ENCODE measurements at regions not wholly inside any gene's neighbourhood (a gene's known extent, or its start where the extent isn't known, plus 50 kb on each side); places are given as distances from the start of the nearest gene placed in this dataset.

- DNase-seq: no peak
Measured at GRCh38 chr1:10848109-10848684, 51.8 kb upstream of the CASZ1 start.

GRCh38 chr1:10850026-10850425 lies 53.6 kb upstream of the CASZ1 start:
- no peak for DNase-seq

DNA sequence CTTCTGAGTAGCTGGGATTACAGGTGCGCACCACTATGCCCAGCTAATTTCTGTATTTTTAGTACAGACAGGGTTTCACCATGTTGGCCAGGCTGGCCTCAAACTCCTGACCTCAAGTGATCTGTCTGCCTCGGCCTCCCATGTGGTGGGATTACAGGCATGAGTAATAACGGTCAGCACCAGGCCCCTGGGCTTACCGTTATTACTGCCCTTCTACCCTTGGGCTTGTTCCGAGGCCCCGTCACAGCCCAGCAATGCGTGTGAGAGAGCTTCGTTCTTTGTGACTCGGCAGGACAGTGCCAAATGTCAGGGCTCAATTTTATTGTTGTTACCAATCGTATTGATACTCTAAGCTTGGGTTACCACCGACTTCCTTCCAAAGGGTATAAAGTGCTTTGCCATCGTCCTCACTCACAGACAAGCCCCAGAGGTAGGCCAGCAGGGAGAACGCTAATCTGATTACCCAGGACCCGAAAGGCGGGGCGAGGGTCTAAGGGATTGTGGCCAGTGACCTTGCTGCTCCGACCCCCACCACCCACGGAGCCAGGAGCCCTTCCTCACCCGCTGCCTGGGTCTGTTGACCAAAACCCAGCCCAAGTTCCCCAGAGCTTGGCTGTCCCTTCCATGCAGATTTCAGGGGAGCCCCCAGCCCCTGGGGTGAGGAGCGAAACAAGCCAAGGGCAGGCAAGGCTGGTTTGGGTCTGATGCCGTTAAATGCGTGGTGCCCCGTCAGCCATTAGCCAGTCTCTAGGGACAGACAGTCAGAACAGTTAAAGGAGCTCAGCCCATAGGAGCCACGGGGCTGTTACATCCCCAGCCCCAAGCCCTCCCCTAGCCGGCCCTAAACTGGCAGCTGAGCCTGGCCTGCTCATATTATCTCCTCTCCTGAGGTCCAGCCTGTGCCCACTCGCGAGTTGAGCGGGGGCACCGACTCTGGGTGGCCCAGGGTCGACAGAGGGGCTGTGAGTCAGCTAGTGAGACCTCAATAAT lies 54.9 kb upstream of the CASZ1 start:
- DNase-seq: no peak

GRCh38 chr1:10852018-10852417 lies 55.6 kb upstream of the CASZ1 start:
- DNase-seq: no peak

GRCh38 chr1:10852486-10852885 lies 56.0 kb upstream of the CASZ1 start:
- DNase-seq: no peak

DNA sequence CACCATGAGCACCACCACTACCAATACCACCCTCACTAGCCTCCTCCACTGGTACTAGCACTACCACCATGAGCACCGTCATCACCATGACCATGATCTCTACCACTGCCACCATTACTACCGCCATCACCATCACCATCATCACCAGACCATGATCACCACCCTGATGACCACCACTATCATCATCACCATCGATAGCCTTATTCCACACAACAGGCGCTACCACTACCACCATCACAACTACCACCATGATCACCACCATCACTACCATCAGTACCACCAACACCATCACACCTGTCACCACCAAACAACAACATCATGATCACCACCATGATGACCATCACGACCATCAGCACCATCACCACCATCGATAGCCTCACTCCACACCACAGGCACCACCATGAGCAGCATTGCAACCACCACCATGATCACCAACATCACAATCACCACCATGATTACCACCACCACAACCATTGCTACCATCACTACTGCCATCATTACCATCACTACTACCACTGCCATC lies 56.6 kb upstream of the CASZ1 start:
- no peak for DNase-seq

DNA sequence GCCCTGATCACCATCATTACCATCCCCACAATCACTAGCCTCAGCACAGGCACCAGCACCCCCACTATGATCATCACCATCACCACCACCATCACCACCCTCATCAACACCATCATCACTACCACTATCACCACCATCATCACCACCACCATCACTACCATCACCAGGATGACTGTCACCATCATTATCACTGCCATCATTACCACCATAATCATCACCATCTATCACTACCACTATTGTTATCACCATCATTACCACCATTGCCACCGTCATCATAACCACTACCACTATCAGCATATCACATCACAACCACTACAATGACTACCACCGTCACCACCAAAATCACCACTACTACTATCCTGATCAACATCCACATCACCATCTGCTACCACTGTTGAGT lies 57.3 kb upstream of the CASZ1 start:
- no peak for DNase-seq

GRCh38 chr1:10854856-10855459 lies 58.5 kb upstream of the CASZ1 start:
- no peak for DNase-seq

GRCh38 chr1:10856176-10856683 lies 59.8 kb upstream of the CASZ1 start:
- DNase-seq: no peak

DNA sequence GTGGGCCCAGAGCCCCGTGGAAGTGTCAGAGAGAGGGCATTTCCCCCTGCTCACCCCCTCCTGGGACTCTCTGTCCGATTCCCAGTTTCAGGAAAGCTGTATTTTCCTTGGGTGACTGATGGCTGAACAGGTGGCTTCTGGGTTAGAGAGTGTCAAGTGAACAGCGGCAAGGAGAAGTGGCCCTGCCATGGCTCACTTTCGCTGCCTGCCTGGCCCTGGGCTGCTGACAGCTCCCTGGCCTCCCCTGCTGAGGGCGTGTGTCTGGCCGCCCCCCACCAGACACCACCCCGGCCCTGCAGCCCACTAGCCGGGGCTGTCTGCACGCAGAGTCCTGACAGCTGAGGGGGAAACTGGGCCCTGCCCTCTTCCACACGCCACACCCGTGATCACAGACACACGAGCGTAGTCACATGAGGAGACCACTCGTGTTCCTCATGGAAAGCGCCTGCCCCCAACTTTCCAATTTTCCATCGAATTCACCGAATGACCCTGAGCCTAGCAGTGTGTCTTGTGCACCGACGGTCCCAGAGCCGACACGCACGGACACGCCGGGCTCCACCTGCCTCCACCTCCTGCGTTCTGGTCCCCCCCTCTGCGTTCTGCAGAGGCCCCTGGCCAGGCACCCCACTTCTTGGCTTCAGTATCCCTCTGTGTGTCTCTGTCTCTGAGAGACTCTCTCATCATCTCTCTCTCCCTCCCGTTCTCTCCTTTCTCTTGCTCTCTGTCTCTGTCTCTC lies 60.6 kb upstream of the CASZ1 start:
- DNase-seq: peak; percentile 49

DNA sequence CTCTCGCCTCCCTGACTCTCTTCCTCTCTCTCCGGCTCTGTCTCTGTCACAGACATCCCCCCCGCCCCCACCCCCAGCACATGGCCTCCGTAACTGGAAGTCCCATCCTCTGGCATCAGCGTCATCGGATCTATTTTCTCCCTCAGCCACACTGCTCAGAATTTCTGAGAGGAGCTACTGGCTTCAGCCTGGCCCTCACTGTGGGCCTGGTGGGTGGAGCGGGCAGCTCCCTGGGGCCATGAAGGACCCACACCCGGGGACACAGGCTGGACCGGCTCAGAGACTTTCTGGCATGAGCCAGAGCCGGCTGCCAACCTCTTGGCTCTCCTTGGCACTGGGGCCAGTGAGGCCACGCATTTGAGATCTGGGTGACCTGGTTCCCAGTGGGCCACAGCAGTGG lies 61.2 kb upstream of the CASZ1 start:
- no peak for DNase-seq

DNA sequence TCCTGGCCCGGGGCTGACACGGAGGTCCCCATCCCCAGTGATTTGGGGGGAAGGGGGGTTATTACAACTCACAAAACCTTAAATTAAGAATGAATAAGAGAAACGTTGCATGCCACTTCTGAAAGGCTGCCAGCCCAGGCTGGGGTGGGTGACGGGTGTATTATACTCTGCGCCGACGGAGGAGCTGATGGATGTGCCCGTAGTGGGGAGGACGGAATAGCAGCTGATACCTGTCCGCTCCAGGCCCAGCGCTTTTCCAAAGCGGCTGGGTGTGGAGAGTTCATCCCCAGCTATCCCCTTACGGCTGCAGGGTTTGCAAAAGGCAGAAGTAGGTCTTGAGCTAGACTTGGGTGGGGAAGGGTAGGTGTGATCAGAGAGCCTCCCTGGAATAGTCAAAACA lies 63.8 kb upstream of the CASZ1 start:
- no peak for DNase-seq

GRCh38 chr1:10860682-10861081 lies 64.2 kb upstream of the CASZ1 start:
- no peak for DNase-seq

GRCh38 chr1:10861822-10862221 lies 65.4 kb upstream of the CASZ1 start:
- no peak for DNase-seq

DNA sequence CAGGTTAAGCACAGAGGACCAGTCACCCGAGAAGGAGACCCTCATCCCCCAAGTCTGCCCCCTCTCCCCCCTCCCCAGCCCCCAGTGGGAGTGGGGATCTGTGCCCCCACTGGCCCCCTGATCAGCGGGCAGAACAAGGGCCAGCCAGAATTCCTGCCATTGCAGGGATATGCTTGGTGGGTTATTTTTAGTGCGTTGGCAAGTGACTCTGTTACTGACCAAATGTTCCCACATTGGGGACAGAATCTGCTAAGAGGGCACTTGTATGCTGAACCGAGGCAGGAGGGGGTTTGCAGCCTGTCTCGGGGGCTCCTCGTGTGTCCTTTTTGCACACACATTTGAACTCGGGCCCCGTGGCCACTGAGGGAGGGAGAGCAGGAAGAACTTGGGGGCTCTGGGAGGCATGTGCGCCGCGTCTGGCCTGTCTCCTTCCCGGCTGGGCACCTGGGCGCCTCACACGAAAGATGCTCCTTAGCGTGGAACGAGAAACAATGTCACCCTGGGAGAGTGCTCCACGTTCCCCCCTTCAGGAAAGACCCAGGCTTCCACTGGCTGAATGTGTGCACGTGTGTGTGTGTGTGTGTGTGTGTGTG lies 66.4 kb upstream of the CASZ1 start:
- no peak for DNase-seq

- no peak for DNase-seq
Measured at GRCh38 chr1:10863886-10864285, 67.4 kb upstream of the CASZ1 start.

DNA sequence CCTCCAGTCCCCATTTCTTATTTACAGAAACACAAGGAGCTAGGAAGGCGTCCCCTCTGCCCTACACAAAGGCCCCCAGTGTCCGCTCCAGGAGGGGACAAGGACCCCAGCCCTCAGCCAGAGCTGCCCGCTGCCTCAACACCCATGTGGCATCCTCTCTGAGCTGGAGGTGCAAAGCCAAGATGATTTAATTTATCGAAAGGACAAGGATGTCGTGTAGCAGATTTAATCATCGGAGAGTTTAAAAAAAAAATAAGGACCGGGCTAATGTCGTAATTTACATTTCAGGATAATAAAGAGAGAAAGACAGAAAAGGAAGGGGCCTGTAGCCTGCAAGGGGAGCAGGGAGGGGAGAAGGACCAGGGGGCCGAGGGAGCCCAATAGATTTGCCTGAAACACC lies 68.3 kb upstream of the CASZ1 start:
- DNase-seq: no peak

DNA sequence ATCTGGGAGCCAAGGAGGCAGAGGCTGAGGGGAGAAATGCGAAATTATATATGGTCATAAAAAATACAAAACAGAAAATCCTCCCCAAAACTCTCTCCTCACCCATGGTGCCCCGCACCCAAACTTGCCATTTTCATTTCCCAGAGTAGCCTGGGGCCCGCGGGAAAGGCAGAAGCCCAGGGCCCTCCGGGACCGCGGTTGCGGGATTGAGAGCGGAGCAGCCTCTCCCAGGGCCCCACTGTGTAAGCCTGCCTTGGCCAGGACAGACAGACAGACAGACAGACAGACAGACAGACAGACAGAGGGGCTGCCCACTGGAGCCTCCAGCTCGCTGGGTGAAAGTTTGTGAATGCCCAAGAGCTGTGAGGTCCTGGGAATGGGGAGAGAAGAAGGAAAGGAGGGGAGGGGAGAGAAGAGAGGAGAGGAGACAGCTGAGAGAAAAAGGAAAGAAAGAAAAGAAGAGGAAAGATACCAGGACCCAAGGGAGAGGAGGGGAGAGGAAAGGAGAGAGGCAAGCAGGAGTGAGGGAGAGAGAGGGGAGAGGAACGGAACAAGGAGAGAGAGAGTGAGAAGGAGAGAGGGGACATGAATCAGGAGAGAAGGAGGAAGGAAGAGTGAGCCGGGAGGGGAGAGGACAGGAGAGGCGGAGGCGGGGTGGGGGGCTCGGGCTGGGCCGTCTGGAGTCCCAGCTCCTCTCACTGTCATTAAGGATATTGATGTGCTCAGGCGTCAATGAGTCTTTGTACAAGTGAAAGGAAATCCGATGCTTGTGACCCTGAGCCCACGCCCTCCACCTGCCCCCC lies 69.3 kb upstream of the CASZ1 start:
- DNase-seq: no peak

DNA sequence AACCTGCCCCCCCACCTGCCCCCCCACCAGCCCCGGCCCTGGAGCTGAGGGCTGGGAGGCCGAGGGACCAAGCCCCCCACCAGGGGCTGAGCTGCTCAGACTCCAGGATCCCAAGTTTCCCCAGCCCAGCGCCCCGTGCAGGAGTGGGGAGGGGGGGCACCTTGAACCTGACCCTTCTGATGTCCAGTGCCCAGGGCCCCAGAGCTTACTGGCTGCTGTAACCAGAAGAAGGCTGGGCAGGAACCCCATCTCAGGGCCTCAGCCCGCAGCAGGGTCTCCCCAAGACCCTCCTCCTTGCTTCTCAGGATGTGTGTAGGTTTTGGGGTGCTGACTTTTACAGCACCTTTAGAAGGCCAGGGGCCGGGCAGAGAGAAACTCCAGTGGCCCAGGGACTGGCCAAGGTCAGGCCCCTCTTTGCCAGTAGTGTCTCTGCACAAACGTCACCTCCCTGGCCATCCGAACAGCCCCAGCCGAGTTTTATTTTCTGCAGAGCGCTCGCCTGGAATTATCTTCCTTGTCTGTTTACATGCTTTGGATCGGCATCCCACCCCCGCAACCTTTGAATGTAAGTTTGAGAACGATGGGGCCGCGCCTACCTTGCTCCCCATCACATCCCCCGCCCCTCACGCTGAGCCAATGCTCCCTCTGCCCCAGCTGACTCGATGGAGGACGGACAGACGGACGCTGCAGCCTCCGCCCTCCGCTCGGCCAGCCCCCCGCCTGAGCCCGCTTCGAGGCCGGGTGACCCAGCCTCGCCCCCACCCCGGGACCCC lies 70.1 kb upstream of the CASZ1 start:
- peak; percentile 88 for DNase-seq

DNA sequence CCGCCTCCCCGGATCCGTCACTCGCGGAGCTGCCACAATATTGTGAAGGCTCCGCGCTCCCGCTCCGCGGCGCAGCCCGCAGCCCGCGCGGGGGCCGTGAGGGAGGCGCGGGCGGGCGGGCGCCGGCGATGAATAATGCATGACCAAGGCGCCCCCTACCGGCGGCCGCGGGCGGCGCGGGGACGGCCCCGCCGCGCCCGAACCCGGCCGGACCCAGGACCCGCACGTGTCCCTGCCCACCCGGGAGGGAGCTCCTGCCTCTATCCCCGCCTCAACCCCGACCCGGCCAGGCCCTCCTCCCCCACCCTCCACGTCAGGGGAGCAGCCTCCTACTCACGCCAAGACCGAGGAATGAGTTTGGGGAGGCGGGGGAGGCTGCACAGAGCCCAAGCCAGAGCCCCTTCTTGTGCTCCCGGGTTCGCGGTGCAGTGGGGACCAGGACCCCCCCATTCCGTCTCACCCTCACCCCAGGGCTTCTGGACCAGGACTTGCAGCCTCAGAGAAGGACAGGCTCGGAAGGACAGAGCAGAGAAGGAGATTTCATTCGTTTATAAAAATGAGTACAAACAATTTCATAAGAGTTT lies 70.8 kb upstream of the CASZ1 start:
- peak; percentile 92 for DNase-seq
